GM12873 (cell line): ENCODE measurements at regions not wholly inside any gene's neighbourhood (a gene's known extent, or its start where the extent isn't known, plus 50 kb on each side); places are given as distances from the start of the nearest gene placed in this dataset.

ENCODE experiments used
- CTCF ChIP-seq: IDR thresholded peaks from 2 replicates; pipeline ENCODE4 v1.5.1; 2012; ENCODE audit warnings: low read depth, mild to moderate bottlenecking, moderate library complexity, low read length, control low read depth; ENCODE audit not compliant: insufficient read depth; ENCODE audit errors: missing control alignments

GRCh38 chr6:22886650-22887581 is 317.6 kb downstream of the HDGFL1 start:
- no peak for TF ChIP-seq CTCF

DNA sequence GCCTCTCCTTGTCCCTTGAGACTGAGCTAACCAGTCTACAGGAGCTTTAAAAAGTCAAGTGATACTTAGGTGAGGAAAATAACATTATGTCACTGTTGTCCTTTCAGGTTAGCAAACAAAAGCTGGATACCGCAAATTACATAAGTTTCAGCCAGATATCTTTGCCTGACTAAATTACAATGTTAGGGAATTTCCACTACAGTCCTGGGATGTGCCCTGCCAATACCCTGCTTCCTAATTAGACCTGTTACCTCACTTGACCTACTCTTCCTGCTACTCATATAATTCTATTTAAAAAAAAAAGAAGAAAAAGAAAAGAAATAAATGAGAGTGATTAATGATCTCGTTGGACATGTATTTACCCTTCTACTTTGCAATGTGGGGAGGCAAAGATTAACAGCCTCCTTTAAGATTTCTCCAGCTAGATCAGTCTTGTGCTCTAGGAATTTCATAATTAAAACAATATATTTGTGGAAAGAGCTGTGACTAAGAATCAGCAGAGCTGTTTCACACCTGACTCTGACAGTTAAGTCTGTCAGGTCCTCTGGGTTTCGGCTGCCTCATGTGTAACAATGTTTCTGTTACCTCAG is 318.9 kb downstream of the HDGFL1 start:
- no peak for TF ChIP-seq CTCF

- TF ChIP-seq CTCF: no peak
These were observed 322.6 kb downstream of the HDGFL1 start for GRCh38 chr6:22891934-22892333.

DNA sequence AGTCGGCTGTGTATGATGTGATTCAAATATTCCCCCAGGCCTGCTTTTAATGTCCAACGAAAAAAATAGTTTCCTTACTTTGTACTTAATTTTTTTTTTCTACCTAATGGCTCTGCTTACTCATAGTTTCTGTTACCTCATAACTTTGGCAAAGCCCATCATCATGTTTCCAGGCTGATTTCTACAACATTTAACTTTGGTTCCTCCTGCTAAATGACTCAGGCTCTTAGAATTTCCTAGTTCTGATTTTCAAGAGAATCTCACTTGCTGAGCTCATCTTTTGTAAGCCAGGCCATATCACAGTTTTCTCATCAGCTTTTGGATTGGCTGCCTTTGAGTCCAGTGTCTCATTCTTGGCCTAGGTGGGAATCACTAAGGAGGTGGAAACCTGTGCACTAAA is 323.1 kb downstream of the HDGFL1 start:
- no peak for TF ChIP-seq CTCF

DNA sequence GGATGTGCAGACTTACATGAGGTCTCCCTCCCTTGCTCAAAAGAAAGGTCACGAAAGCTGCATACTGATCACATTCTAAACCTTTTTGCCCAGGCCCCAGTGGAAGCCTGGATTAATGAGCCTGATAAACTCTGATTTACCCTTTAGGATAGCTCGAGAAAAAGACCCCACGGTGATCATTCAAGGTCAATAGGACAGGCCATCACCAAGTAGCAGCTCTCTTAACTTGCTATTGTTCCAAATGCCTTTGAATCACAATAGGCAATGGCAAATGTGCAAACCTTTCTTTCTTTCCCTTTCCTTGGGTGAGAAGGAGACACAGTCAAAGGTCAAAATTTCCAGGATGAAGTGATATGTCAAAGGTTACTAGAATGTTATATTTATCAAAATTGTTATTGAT is 327.3 kb downstream of the HDGFL1 start:
- TF ChIP-seq CTCF: no peak

DNA sequence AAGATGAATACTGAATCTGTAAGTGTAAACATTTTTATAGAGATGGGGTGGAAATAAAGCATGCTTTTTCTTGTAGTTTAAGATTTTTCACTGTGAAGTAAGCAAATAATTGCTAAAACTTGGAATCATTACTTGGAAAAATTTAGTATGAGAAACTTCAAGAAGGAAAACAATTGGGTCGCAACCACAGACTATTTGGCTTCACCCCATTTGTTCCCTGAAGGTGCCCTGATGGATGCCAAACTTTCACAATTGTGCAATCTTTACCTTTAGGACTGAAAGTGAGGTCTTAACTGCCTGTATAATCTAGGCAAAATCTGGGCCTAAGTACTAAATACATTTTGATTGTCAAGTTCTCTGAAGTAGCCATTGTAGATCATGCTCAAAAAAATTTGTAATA is 330.1 kb downstream of the HDGFL1 start:
- no peak for TF ChIP-seq CTCF

- no peak for TF ChIP-seq CTCF
These were observed 334.5 kb downstream of the HDGFL1 start for GRCh38 chr6:22903826-22904225.
